Caco-2 (cell line): ENCODE measurements at regions not wholly inside any gene's neighbourhood (a gene's known extent, or its start where the extent isn't known, plus 50 kb on each side); places are given as distances from the start of the nearest gene placed in this dataset.

Experiments used
- BruUV-seq: library from RNA; stranded (reverse); fragments of 400-500 nt; replicated peaks from 2 replicates; lab custom pipeline; 2021; lab: Mats Ljungman, UMichigan
- CTCF ChIA-PET: fragments of 300-600 bp; sonication (Branson Sonifier 250); formaldehyde crosslinking; loops from one replicate; lab custom pipeline; 2022; ENCODE audit warnings: antibody characterized with exemption; lab: Charles Lee
- POLR2A ChIA-PET: fragments of 300-600 bp; sonication (Branson Sonifier 250); formaldehyde crosslinking; loops from one replicate; lab custom pipeline; 2022; ENCODE audit warnings: antibody characterized with exemption; lab: Charles Lee
- DNase-seq, 2 experiments: peaks; one replicate each; pipeline versions ENCODE4 v3.0.0 to v3.0.0-alpha.2; 2020 to 2022
- H3K27me3 ChIP-seq: replicated peaks from 2 replicates; pipeline ENCODE4 v1.6.0; 2011; ENCODE audit warnings: low read length; ENCODE audit not compliant: control insufficient read depth, insufficient read depth
- H3K36me3 ChIP-seq: 2 replicates; pipeline ENCODE4 v1.5.1; 2011; ENCODE audit warnings: low read length; ENCODE audit not compliant: control insufficient read depth, insufficient read depth
- H3K4me1 ChIP-seq: fragments of 250-450 bp; sonication (Bioruptor Pico); 2 replicates; pipeline ENCODE4 v1.5.1; 2020; ENCODE audit warnings: mild to moderate bottlenecking
- H3K4me3 ChIP-seq: 2 replicates; pipeline ENCODE4 v1.5.1; 2011; ENCODE audit warnings: low read depth, mild to moderate bottlenecking, control low read depth, low read length
- H3K9me3 ChIP-seq: fragments of 250-450 bp; sonication (Bioruptor Pico); 2 replicates; pipeline ENCODE4 v1.5.1; 2020; ENCODE audit warnings: mild to moderate bottlenecking, moderate library complexity
- H3K27ac Mint-ChIP-seq: one replicate; pipeline ENCODE4 v1.8.0; 2022; ENCODE audit warnings: mixed read lengths; ENCODE audit not compliant: unreplicated experiment
- H3K27me3 Mint-ChIP-seq: one replicate; pipeline ENCODE4 v1.8.0; 2022; ENCODE audit warnings: mixed read lengths; ENCODE audit not compliant: insufficient read depth, unreplicated experiment
- H3K36me3 Mint-ChIP-seq: one replicate; pipeline ENCODE4 v1.8.0; 2022; ENCODE audit warnings: mild to moderate bottlenecking, mixed read lengths; ENCODE audit not compliant: insufficient read depth, unreplicated experiment
- H3K4me1 Mint-ChIP-seq: one replicate; pipeline ENCODE4 v1.8.0; 2022; ENCODE audit warnings: low read depth, mixed read lengths; ENCODE audit not compliant: unreplicated experiment
- H3K4me3 Mint-ChIP-seq: one replicate; pipeline ENCODE4 v1.8.0; 2022; ENCODE audit warnings: mild to moderate bottlenecking, moderate library complexity, mixed read lengths; ENCODE audit not compliant: unreplicated experiment
- H3K9me3 Mint-ChIP-seq: one replicate; pipeline ENCODE4 v1.8.0; 2022; ENCODE audit warnings: mixed read lengths; ENCODE audit not compliant: unreplicated experiment
- CTCF ChIP-seq, 2 experiments: fragments of 200-600 bp in 1 of 2; IDR thresholded peaks; 1 replicate in 1 of 2; 2 replicates in 1 of 2; pipeline versions ENCODE4 v1.5.1 to v1.8.0; 2011 to 2022; ENCODE audit warnings: antibody characterized with exemption in 1 of 2, control low read depth in 1 of 2, inconsistent platforms in 1 of 2, low read depth in 1 of 2, low read length in 1 of 2, mild to moderate bottlenecking in 1 of 2, moderate library complexity in 1 of 2; ENCODE audit not compliant: insufficient read depth in 1 of 2, severe bottlenecking in 1 of 2, unreplicated experiment in 1 of 2
- intact Hi-C: fragments of 100-400 bp; cut with micrococcal nuclease; formaldehyde crosslinking; loops from one replicate; pipeline ENCODE4 v1.10.0; 2022; ENCODE audit not compliant: unreplicated experiment

- no peak for TF ChIP-seq CTCF (IDR thresholded peaks at IDR 0.05; ENCODE audit: insufficient read depth in 1 of 2, low read depth in 1 of 2, low read length in 1 of 2, severe bottlenecking in 1 of 2, unreplicated experiment in 1 of 2)
- CTCF ChIA-PET = no interaction called here
- H3K4me3 ChIP-seq = no peak overlapping the region
- Mint-ChIP-seq H3K4me1 (no peaks in the 10 kb centered on the region), H3K9me3 (no peaks in the 10 kb centered on the region), H3K27me3 (no peaks in the 10 kb centered on the region), H3K4me3 (no peak overlapping the region), H3K36me3 (no peaks in the 10 kb centered on the region), H3K27ac (no peak overlapping the region)
- POLR2A ChIA-PET = no interaction called here
- intact Hi-C loops = no loop called here
- H3K27me3 ChIP-seq = no peaks in the 10 kb centered on the region; the same call in 1 of the 2 replicates
- no peaks in the 10 kb centered on the region for H3K36me3 ChIP-seq
- DNase-seq = no peak
- H3K9me3 ChIP-seq = no peaks in the 10 kb centered on the region
- no TSS peak for BruUV-seq
- H3K4me1 ChIP-seq = no peaks in the 10 kb centered on the region
Observed at GRCh38 chr1:213486488-213486887, 435.4 kb downstream of the RPS6KC1 start.

GRCh38 chr1:213491468-213491867, 440.4 kb downstream of the RPS6KC1 start:
- no peaks in the 10 kb centered on the region for H3K9me3 ChIP-seq
- no peaks in the 10 kb centered on the region for H3K27me3 Mint-ChIP-seq
- TF ChIP-seq CTCF (IDR thresholded peaks at IDR 0.05; ENCODE audit: insufficient read depth in 1 of 2, low read depth in 1 of 2, low read length in 1 of 2, severe bottlenecking in 1 of 2, unreplicated experiment in 1 of 2) = no peak
- H3K4me1 ChIP-seq = no peaks in the 10 kb centered on the region
- H3K27ac Mint-ChIP-seq = no peak overlapping the region
- BruUV-seq = no TSS peak
- no peaks in the 10 kb centered on the region for H3K27me3 ChIP-seq
- intact Hi-C loops = no loop called here
- no peaks in the 10 kb centered on the region for H3K36me3 Mint-ChIP-seq
- H3K4me1 Mint-ChIP-seq = no peaks in the 10 kb centered on the region
- ChIA-PET POLR2A (no interaction called here), CTCF (no interaction called here)
- H3K4me3 Mint-ChIP-seq = no peak overlapping the region
- H3K36me3 ChIP-seq = no peaks in the 10 kb centered on the region
- H3K4me3 ChIP-seq = no peak overlapping the region
- H3K9me3 Mint-ChIP-seq = no peaks in the 10 kb centered on the region
- DNase-seq = no peak

GRCh38 chr1:213492161-213493041, 441.4 kb downstream of the RPS6KC1 start:
- CTCF ChIA-PET = no interaction called here
- intact Hi-C loops = no loop called here
- no peak for TF ChIP-seq CTCF (IDR thresholded peaks at IDR 0.05; ENCODE audit: insufficient read depth in 1 of 2, low read depth in 1 of 2, low read length in 1 of 2, severe bottlenecking in 1 of 2, unreplicated experiment in 1 of 2)
- H3K9me3 Mint-ChIP-seq = no peaks in the 10 kb centered on the region
- H3K36me3 Mint-ChIP-seq = no peaks in the 10 kb centered on the region
- H3K27me3 ChIP-seq = no peaks in the 10 kb centered on the region
- no peaks in the 10 kb centered on the region for H3K4me1 Mint-ChIP-seq
- no peaks in the 10 kb centered on the region for H3K36me3 ChIP-seq
- no peak overlapping the region for H3K4me3 Mint-ChIP-seq
- no peaks in the 10 kb centered on the region for H3K4me1 ChIP-seq
- POLR2A ChIA-PET = no interaction called here
- no peak overlapping the region for H3K27ac Mint-ChIP-seq
- BruUV-seq = no TSS peak
- H3K4me3 ChIP-seq = no peak overlapping the region
- DNase-seq = no peak
- H3K27me3 Mint-ChIP-seq = no peaks in the 10 kb centered on the region
- H3K9me3 ChIP-seq = no peaks in the 10 kb centered on the region
